DMS 273 treated with DMSO at 0.1 percent for 48 hours (cell line): ENCODE measurements at regions not wholly inside any gene's neighbourhood (a gene's known extent, or its start where the extent isn't known, plus 50 kb on each side); places are given as distances from the start of the nearest gene placed in this dataset.
"Not testable (repeated sequence)": the region's sequence is repeated elsewhere in the genome, so short reads cannot be mapped to it uniquely, and the experiment has no call there.

Source experiments
- DNase-seq: peaks from one replicate; lab custom pipeline; 2025; lab: John Stamatoyannopoulos, UW

- not testable (repeated sequence) for DNase-seq
Observed at GRCh38 chr7:150107283-150107682, 215.9 kb upstream of the LRRC61 start.

GRCh38 chr7:150110375-150110820 lies 212.8 kb upstream of the LRRC61 start:
- DNase-seq, result not testable (repeated sequence)

- DNase-seq, result not testable (repeated sequence)
Observed at GRCh38 chr7:150110882-150111281, 212.3 kb upstream of the LRRC61 start.

- DNase-seq, result not testable (repeated sequence)
Observed at GRCh38 chr7:150111373-150112139, 211.6 kb upstream of the LRRC61 start.

GRCh38 chr7:150113301-150113700 lies 209.9 kb upstream of the LRRC61 start:
- DNase-seq, result not testable (repeated sequence)

- not testable (repeated sequence) for DNase-seq
Observed at GRCh38 chr7:150114591-150114990, 208.6 kb upstream of the LRRC61 start.

- not testable (repeated sequence) for DNase-seq
Observed at GRCh38 chr7:150119966-150120365, 203.2 kb upstream of the LRRC61 start.

GRCh38 chr7:150125831-150126230 lies 197.3 kb upstream of the LRRC61 start:
- DNase-seq, result not testable (repeated sequence)

- not testable (repeated sequence) for DNase-seq
Observed at GRCh38 chr7:150134451-150134850, 188.7 kb upstream of the LRRC61 start.

GRCh38 chr7:150135620-150136190 lies 187.4 kb upstream of the LRRC61 start:
- DNase-seq, result not testable (repeated sequence)

- DNase-seq, result not testable (repeated sequence)
Observed at GRCh38 chr7:150139840-150140239, 183.3 kb upstream of the LRRC61 start.

- DNase-seq, result peak; percentile 78
Observed at GRCh38 chr7:150141525-150142345, 181.4 kb upstream of the LRRC61 start.

GRCh38 chr7:150146124-150146523 lies 177.0 kb upstream of the LRRC61 start:
- DNase-seq, result not testable (repeated sequence)

- not testable (repeated sequence) for DNase-seq
Observed at GRCh38 chr7:150147524-150147923, 175.6 kb upstream of the LRRC61 start.

GRCh38 chr7:150156015-150156414 lies 167.1 kb upstream of the LRRC61 start:
- DNase-seq, result not testable (repeated sequence)

- DNase-seq, result not testable (repeated sequence)
Observed at GRCh38 chr7:150158696-150159095, 164.5 kb upstream of the LRRC61 start.

GRCh38 chr7:150169515-150169914 lies 153.6 kb upstream of the LRRC61 start:
- DNase-seq, result not testable (repeated sequence)

GRCh38 chr7:150169943-150170490 lies 153.1 kb upstream of the LRRC61 start:
- DNase-seq, result not testable (repeated sequence)

GRCh38 chr7:150183602-150184001 lies 139.6 kb upstream of the LRRC61 start:
- not testable (repeated sequence) for DNase-seq

- not testable (repeated sequence) for DNase-seq
Observed at GRCh38 chr7:150189963-150190362, 133.2 kb upstream of the LRRC61 start.

- DNase-seq, result not testable (repeated sequence)
Observed at GRCh38 chr7:150192541-150192940, 130.6 kb upstream of the LRRC61 start.

GRCh38 chr7:150193866-150194265 lies 129.3 kb upstream of the LRRC61 start:
- DNase-seq, result not testable (repeated sequence)
